ENCODE measurements at regions not wholly inside any gene's neighbourhood (a gene's known extent, or its start where the extent isn't known, plus 50 kb on each side); places are given as distances from the start of the nearest gene placed in this dataset.

GRCh38 chr5:73298251-73298771, 125.3 kb downstream of the TMEM174 start:
- Histone ChIP-seq H3K27ac (ENCODE audit: low read depth in 1 of 2, low read length in 1 of 2) (no peak overlapping the region), H3K36me3 (ENCODE audit: control insufficient read depth in 4 of 4, insufficient read depth in 4 of 4, low read length in 4 of 4) (no peaks in the 10 kb centered on the region), H3K9me3 (ENCODE audit: control insufficient read depth in 4 of 4, insufficient read depth in 3 of 4, low read length in 3 of 4) (peaks cover 0 to 7% (median 0%) of the 10 kb centered on the region in 4 donors), H3K4me3 (no peak overlapping the region), H3K4me1 (ENCODE audit: control insufficient read depth in 5 of 5, insufficient read depth in 5 of 5, low read length in 5 of 5) (peaks cover under 1 to 13% (median 3%) of the 10 kb centered on the region in 5 donors), H3K9ac (ENCODE audit: insufficient read depth in 1 of 2, low read length in 2 of 2) (no peak overlapping the region), H3K27me3 (ENCODE audit: control insufficient read depth in 3 of 3, insufficient read depth in 3 of 3, low read length in 2 of 3) (peaks cover 30 to 85% (median 80%) of the 10 kb centered on the region in 3 donors)
- ATAC-seq (ENCODE audit: insufficient read depth, low FRiP score) (no peak), DNase-seq (no peak)
- no peak for TF ChIP-seq CTCF (IDR thresholded peaks at IDR 0.05; ENCODE audit: control extremely low read depth, extremely low read depth)
- WGBS, 2 donors: 6% methylated on average over 50 of the region's 50 CpGs

- TF ChIP-seq CTCF (IDR thresholded peaks at IDR 0.05; ENCODE audit: control extremely low read depth, extremely low read depth): no peak
- Histone ChIP-seq H3K4me3 (no peak overlapping the region), H3K4me1 (ENCODE audit: control insufficient read depth in 5 of 5, insufficient read depth in 5 of 5, low read length in 5 of 5) (peaks cover 0 to 10% (median 3%) of the 10 kb centered on the region in 5 donors), H3K9ac (ENCODE audit: insufficient read depth in 1 of 2, low read length in 2 of 2) (no peak overlapping the region), H3K36me3 (ENCODE audit: control insufficient read depth in 4 of 4, insufficient read depth in 4 of 4, low read length in 4 of 4) (no peaks in the 10 kb centered on the region), H3K27me3 (ENCODE audit: control insufficient read depth in 3 of 3, insufficient read depth in 3 of 3, low read length in 2 of 3) (peaks cover 35 to 82% (median 76%) of the 10 kb centered on the region in 3 donors), H3K27ac (ENCODE audit: low read depth in 1 of 2, low read length in 1 of 2) (no peak overlapping the region), H3K9me3 (ENCODE audit: control insufficient read depth in 4 of 4, insufficient read depth in 3 of 4, low read length in 3 of 4) (peaks cover 0 to 4% (median 0%) of the 10 kb centered on the region in 4 donors)
- no peak for DNase-seq
- WGBS, 2 donors: 18 to 35% methylated on average over 5 of the region's 5 CpGs
- no peak for ATAC-seq (ENCODE audit: insufficient read depth, low FRiP score)
These were observed 124.4 kb downstream of the TMEM174 start for GRCh38 chr5:73297430-73297829.

- H3K9me3 ChIP-seq (ENCODE audit: control insufficient read depth in 4 of 4, insufficient read depth in 3 of 4, low read length in 3 of 4): peaks cover 0 to 4% (median 0%) of the 10 kb centered on the region in 4 donors
- H3K4me3 ChIP-seq: no peak overlapping the region
- ATAC-seq (ENCODE audit: insufficient read depth, low FRiP score) (no peak), DNase-seq (no peak)
- WGBS, 2 donors: 27 to 29% methylated on average over 4 of the region's 4 CpGs
- peaks cover 29 to 78% (median 71%) of the 10 kb centered on the region in 3 donors for H3K27me3 ChIP-seq (ENCODE audit: control insufficient read depth in 3 of 3, insufficient read depth in 3 of 3, low read length in 2 of 3)
- H3K4me1 ChIP-seq (ENCODE audit: control insufficient read depth in 5 of 5, insufficient read depth in 5 of 5, low read length in 5 of 5): peaks cover 0 to 10% (median 3%) of the 10 kb centered on the region in 5 donors
- no peak overlapping the region for H3K27ac ChIP-seq (ENCODE audit: low read depth in 1 of 2, low read length in 1 of 2)
- no peak overlapping the region for H3K9ac ChIP-seq (ENCODE audit: insufficient read depth in 1 of 2, low read length in 2 of 2)
- TF ChIP-seq CTCF (IDR thresholded peaks at IDR 0.05; ENCODE audit: control extremely low read depth, extremely low read depth): no peak
- H3K36me3 ChIP-seq (ENCODE audit: control insufficient read depth in 4 of 4, insufficient read depth in 4 of 4, low read length in 4 of 4): no peaks in the 10 kb centered on the region
These were observed 123.8 kb downstream of the TMEM174 start for GRCh38 chr5:73296772-73297171.

- H3K27me3 ChIP-seq (ENCODE audit: control insufficient read depth in 3 of 3, insufficient read depth in 3 of 3, low read length in 2 of 3): peaks cover 29 to 78% (median 70%) of the 10 kb centered on the region in 3 donors
- H3K9ac ChIP-seq (ENCODE audit: insufficient read depth in 1 of 2, low read length in 2 of 2): no peak overlapping the region
- ATAC-seq (ENCODE audit: insufficient read depth, low FRiP score) (no peak), DNase-seq (peak in 1 of 3 donors; percentile 59)
- no peak overlapping the region for H3K4me3 ChIP-seq
- no peak overlapping the region for H3K27ac ChIP-seq (ENCODE audit: low read depth in 1 of 2, low read length in 1 of 2)
- no peaks in the 10 kb centered on the region for H3K36me3 ChIP-seq (ENCODE audit: control insufficient read depth in 4 of 4, insufficient read depth in 4 of 4, low read length in 4 of 4)
- TF ChIP-seq CTCF (IDR thresholded peaks at IDR 0.05; ENCODE audit: control extremely low read depth, extremely low read depth): no peak
- WGBS, 2 donors: 16 to 29% methylated on average over 4 of the region's 4 CpGs
- H3K4me1 ChIP-seq (ENCODE audit: control insufficient read depth in 5 of 5, insufficient read depth in 5 of 5, low read length in 5 of 5): peaks cover 0 to 10% (median 3%) of the 10 kb centered on the region in 5 donors
- H3K9me3 ChIP-seq (ENCODE audit: control insufficient read depth in 4 of 4, insufficient read depth in 3 of 4, low read length in 3 of 4): peaks cover 0 to 7% (median 0%) of the 10 kb centered on the region in 4 donors
These were observed 122.9 kb downstream of the TMEM174 start for GRCh38 chr5:73295921-73296320.

Measured in lung (tissue), 11 donors.